Gastroesophageal sphincter (tissue), 4 donors: ENCODE measurements at regions not wholly inside any gene's neighbourhood (a gene's known extent, or its start where the extent isn't known, plus 50 kb on each side); places are given as distances from the start of the nearest gene placed in this dataset.

Experiments used
- ATAC-seq: fragments of 150-250 bp; one replicate; pipeline ENCODE4 v1.9.1; 2016; ENCODE audit warnings: mild to moderate bottlenecking, moderate library complexity
- H3K27ac ChIP-seq, 4 donors: fragments of 200-600 bp; sonication (generic) in 3 of 4; 1 replicate in 3 of 4; 2 replicates in 1 of 4; pipeline ENCODE4 v1.5.1; 2016 to 2019
- H3K27me3 ChIP-seq: fragments of 200-600 bp; sonication (generic); one replicate; pipeline ENCODE4 v1.5.1; 2019
- H3K36me3 ChIP-seq, 2 donors: fragments of 200-600 bp; sonication (generic); one replicate each; pipeline ENCODE4 v1.5.1; 2019; ENCODE audit warnings: control low read depth in 1 of 2
- H3K4me1 ChIP-seq, 3 donors: fragments of 200-600 bp; sonication (generic); 1 replicate in 2 of 3; 2 replicates in 1 of 3; pipeline ENCODE4 v1.5.1; 2016 to 2019; ENCODE audit warnings: control low read depth in 2 of 3
- H3K4me3 ChIP-seq, 2 donors: fragments of 200-600 bp; sonication (generic); one replicate each; pipeline ENCODE4 v1.5.1; 2019; ENCODE audit warnings: mild to moderate bottlenecking in 1 of 2, moderate library complexity in 1 of 2
- H3K9me3 ChIP-seq, 3 donors: fragments of 200-600 bp; sonication (generic); one replicate each; pipeline ENCODE4 v1.5.1; 2017 to 2019; ENCODE audit warnings: control low read depth in 2 of 3
- EP300 ChIP-seq: sonication (generic); formaldehyde crosslinking; IDR thresholded peaks from one replicate; pipeline ENCODE4 v1.6.1; 2017; ENCODE audit warnings: antibody characterized with exemption, mild to moderate bottlenecking
- POLR2A ChIP-seq, 2 donors: fragments of 450-650 bp; IDR thresholded peaks; one replicate each; pipeline ENCODE4 v1.6.1; 2017; ENCODE audit warnings: antibody characterized with exemption in 2 of 2, mild to moderate bottlenecking in 2 of 2, moderate library complexity in 1 of 2
- POLR2AphosphoS5 ChIP-seq: sonication (generic); formaldehyde crosslinking; IDR thresholded peaks from one replicate; pipeline ENCODE4 v1.6.1; 2017; ENCODE audit warnings: antibody characterized with exemption
- WGBS, 2 donors: methylation state at CpG; one replicate each; pipeline ENCODE4 v1.1.5; 2018; ENCODE audit warnings: low coverage in 1 of 2; 5-methylcytosine and 5-hydroxymethylcytosine counted together
- TF ChIP-seq, protein P1 (sequence below), 4 experiments: fragments of 200-600 bp in 2 of 4; fragments of 450-650 bp in 2 of 4; sonication (generic) in 1 of 4; IDR thresholded peaks; one replicate each; pipeline ENCODE4 v1.5.1; 2017 to 2019; ENCODE audit warnings: antibody characterized with exemption in 4 of 4, mild to moderate bottlenecking in 2 of 4, moderate library complexity in 2 of 4

DNA sequence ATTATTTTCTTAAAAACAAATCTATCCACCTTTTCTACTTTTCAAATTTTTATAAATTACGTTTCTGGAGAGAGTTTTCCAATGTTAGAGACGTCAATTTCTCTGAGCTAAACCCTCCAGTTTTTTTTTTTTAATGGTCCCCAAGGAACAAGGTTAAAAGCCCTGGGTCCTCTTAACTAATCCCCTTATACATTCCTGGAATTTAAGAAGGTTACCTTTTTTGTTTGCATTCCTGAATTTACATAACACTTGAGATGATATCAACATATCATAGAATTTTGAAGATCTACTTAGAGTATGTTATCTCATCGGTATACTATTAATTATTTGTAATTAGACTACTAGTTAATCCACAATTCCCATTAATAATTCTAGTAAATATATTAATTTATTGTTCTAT is 662.2 kb upstream of the LRFN5 start:
- no peak overlapping the region for H3K4me3 ChIP-seq
- no peaks in the 10 kb centered on the region for H3K36me3 ChIP-seq
- no peak overlapping the region for H3K27ac ChIP-seq
- H3K4me1 ChIP-seq = no peaks in the 10 kb centered on the region
- H3K9me3 ChIP-seq = no peaks in the 10 kb centered on the region
- H3K27me3 ChIP-seq = no peaks in the 10 kb centered on the region
- ATAC-seq = no peak
- 36 to 37% methylated on average over 3 of the region's 3 CpGs for WGBS, 2 donors
- TF ChIP-seq POLR2A (IDR thresholded peaks at IDR 0.05) (no peak), POLR2AphosphoS5 (no peak), EP300 (no peak)
- TF ChIP-seq, protein P1, sequence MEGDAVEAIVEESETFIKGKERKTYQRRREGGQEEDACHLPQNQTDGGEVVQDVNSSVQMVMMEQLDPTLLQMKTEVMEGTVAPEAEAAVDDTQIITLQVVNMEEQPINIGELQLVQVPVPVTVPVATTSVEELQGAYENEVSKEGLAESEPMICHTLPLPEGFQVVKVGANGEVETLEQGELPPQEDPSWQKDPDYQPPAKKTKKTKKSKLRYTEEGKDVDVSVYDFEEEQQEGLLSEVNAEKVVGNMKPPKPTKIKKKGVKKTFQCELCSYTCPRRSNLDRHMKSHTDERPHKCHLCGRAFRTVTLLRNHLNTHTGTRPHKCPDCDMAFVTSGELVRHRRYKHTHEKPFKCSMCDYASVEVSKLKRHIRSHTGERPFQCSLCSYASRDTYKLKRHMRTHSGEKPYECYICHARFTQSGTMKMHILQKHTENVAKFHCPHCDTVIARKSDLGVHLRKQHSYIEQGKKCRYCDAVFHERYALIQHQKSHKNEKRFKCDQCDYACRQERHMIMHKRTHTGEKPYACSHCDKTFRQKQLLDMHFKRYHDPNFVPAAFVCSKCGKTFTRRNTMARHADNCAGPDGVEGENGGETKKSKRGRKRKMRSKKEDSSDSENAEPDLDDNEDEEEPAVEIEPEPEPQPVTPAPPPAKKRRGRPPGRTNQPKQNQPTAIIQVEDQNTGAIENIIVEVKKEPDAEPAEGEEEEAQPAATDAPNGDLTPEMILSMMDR (IDR thresholded peaks at IDR 0.05) = no peak

DNA sequence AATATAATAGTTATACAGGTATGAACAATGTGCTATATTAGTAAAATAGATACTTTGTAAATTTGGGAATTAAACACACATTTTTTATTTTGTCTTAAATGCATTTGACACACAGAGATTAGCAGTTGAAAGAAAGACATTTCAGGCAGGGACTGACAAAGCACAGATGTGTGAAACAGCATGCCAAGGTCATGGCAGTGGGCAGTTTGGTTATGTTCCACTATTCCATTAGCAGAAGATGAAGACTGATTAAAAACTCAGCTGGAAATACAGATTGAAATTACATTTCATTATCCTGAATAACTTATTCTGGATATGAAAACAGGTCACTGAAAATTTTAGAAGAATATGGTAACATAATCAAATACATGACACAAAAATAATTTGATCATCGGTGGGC is 669.8 kb upstream of the LRFN5 start:
- Histone ChIP-seq H3K36me3 (no peaks in the 10 kb centered on the region), H3K27me3 (no peaks in the 10 kb centered on the region), H3K4me1 (no peaks in the 10 kb centered on the region), H3K4me3 (no peak overlapping the region), H3K27ac (no peak overlapping the region), H3K9me3 (no peaks in the 10 kb centered on the region)
- TF ChIP-seq POLR2A (IDR thresholded peaks at IDR 0.05) (no peak), EP300 (no peak), POLR2AphosphoS5 (no peak)
- TF ChIP-seq, protein P1 (IDR thresholded peaks at IDR 0.05) = no peak
- ATAC-seq = no peak
- WGBS, 2 donors = 50 to 67% methylated on average over 1 of the region's 1 CpG

DNA sequence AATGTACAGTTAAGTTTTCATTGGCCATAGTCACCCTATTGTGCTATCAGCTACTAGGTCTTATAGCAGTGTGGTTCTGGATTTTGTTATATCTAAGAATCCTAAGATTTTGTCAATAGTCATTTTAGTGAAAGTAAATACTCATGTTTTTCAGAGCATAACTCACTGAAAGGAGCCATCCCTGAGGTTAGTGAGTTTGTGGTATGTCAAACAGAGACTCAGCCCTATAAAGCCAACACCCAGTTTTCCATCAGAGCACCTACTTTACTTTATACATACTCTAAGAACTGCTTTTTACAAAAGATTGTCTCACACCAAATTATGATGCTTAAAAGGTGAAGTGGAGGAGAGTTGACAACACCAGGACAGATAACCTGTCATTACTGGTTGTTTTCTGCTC is 686.3 kb upstream of the LRFN5 start:
- no peak overlapping the region for H3K4me3 ChIP-seq
- no peak for ATAC-seq
- H3K27me3 ChIP-seq = no peaks in the 10 kb centered on the region
- TF ChIP-seq, protein P1 (IDR thresholded peaks at IDR 0.05) = no peak
- H3K4me1 ChIP-seq = no peaks in the 10 kb centered on the region
- no peaks in the 10 kb centered on the region for H3K36me3 ChIP-seq
- H3K9me3 ChIP-seq = no peaks in the 10 kb centered on the region
- no peak overlapping the region for H3K27ac ChIP-seq

DNA sequence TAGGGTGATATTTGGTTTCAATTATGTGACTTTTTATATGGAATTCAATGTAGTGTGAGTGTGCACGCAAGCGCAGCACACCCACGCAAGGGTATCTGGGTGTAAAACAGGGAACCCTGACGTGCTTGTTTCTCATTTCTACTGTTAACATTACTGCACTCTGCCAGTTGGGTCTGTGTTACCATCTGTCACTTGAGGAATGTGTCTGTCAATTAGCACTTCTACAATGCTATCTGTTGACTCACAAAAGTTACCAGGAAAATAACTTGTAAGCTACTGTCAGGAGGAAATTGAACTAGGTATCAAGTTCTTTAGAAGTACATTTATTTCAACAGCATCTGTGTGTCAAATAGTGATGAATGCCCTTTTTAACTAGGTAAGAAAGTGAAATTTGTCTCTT is 695.5 kb upstream of the LRFN5 start:
- WGBS, 2 donors = 75 to 85% methylated on average over 4 of the region's 4 CpGs
- Histone ChIP-seq H3K4me3 (no peak overlapping the region), H3K4me1 (no peaks in the 10 kb centered on the region), H3K27me3 (no peaks in the 10 kb centered on the region), H3K27ac (no peak overlapping the region), H3K9me3 (no peaks in the 10 kb centered on the region), H3K36me3 (no peaks in the 10 kb centered on the region)
- no peak for TF ChIP-seq POLR2A (IDR thresholded peaks at IDR 0.05)
- TF ChIP-seq POLR2AphosphoS5 = no peak
- no peak for TF ChIP-seq EP300
- TF ChIP-seq, protein P1 (IDR thresholded peaks at IDR 0.05) = no peak
- ATAC-seq = no peak

DNA sequence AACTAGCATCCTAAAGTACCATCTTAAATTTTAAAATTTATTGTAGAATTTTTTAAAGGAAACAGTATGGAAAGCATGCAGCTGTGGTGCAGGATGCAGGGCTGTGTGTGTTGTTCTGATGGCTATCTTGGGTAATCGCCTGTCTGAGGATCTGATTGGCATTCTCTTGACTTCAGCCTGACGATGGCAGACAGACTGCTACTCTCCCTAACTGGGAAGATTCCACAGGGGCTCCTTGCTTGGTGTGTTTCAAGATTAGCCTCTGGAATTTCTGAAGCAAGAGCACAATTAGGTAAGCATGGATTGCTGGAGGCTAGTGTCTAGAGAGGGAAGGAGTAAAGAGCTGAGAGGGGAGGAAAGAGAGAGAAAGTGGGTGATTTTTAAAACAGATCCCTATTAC is 696.8 kb upstream of the LRFN5 start:
- no peak for ATAC-seq
- H3K4me1 ChIP-seq = no peaks in the 10 kb centered on the region
- no peaks in the 10 kb centered on the region for H3K36me3 ChIP-seq
- TF ChIP-seq EP300 (no peak), POLR2AphosphoS5 (no peak), POLR2A (IDR thresholded peaks at IDR 0.05) (no peak)
- TF ChIP-seq, protein P1 (IDR thresholded peaks at IDR 0.05) = no peak
- H3K9me3 ChIP-seq = no peaks in the 10 kb centered on the region
- no peak overlapping the region for H3K4me3 ChIP-seq
- WGBS, 2 donors = 0% methylated on average over 2 of the region's 2 CpGs; no CpG with 5 or more reads in 1 of the 2 donors
- no peak overlapping the region for H3K27ac ChIP-seq
- no peaks in the 10 kb centered on the region for H3K27me3 ChIP-seq
